ENCODE measurements at regions not wholly inside any gene's neighbourhood (a gene's known extent, or its start where the extent isn't known, plus 50 kb on each side); places are given as distances from the start of the nearest gene placed in this dataset.

GRCh38 chr4:165631208-165631894 lies 241.7 kb upstream of the TLL1 start:
- POLR2A ChIA-PET: no interaction called here
- Mint-ChIP-seq H3K4me1 (no peaks in the 10 kb centered on the region), H3K4me3 (no peak overlapping the region), H3K27me3 (no peaks in the 10 kb centered on the region), H3K36me3 (ENCODE audit: low read depth) (no peaks in the 10 kb centered on the region), H3K9me3 (peaks cover 3% of the 10 kb centered on the region), H3K27ac (no peak overlapping the region)
- ATAC-seq (ENCODE audit: low read depth) (no peak), DNase-seq (no peak)
- intact Hi-C loops (cut with micrococcal nuclease): no loop called here
- CTCF ChIA-PET: no interaction called here
- no peak for TF ChIP-seq CTCF (IDR thresholded peaks at IDR 0.05)

- TF ChIP-seq CTCF (IDR thresholded peaks at IDR 0.05): no peak
- Mint-ChIP-seq H3K27ac (no peak overlapping the region), H3K4me1 (no peaks in the 10 kb centered on the region), H3K27me3 (no peaks in the 10 kb centered on the region), H3K36me3 (ENCODE audit: low read depth) (no peaks in the 10 kb centered on the region), H3K4me3 (no peak overlapping the region), H3K9me3 (peaks cover 3% of the 10 kb centered on the region)
- CTCF ChIA-PET: no interaction called here
- POLR2A ChIA-PET: no interaction called here
- ATAC-seq (ENCODE audit: low read depth) (no peak), DNase-seq (no peak)
- intact Hi-C loops (cut with micrococcal nuclease): no loop called here
Observed at GRCh38 chr4:165631912-165632311, 241.1 kb upstream of the TLL1 start.

GRCh38 chr4:165634766-165635165 lies 238.3 kb upstream of the TLL1 start:
- no peak for ATAC-seq (ENCODE audit: low read depth)
- no peak for DNase-seq
- intact Hi-C loops (cut with micrococcal nuclease): no loop called here
- Mint-ChIP-seq H3K27ac (no peak overlapping the region), H3K4me1 (no peaks in the 10 kb centered on the region), H3K9me3 (peaks cover 3% of the 10 kb centered on the region), H3K27me3 (no peaks in the 10 kb centered on the region), H3K4me3 (no peak overlapping the region), H3K36me3 (ENCODE audit: low read depth) (no peaks in the 10 kb centered on the region)
- ChIA-PET CTCF (no interaction called here), POLR2A (no interaction called here)
- no peak for TF ChIP-seq CTCF (IDR thresholded peaks at IDR 0.05)

GRCh38 chr4:165635381-165635780 lies 237.7 kb upstream of the TLL1 start:
- POLR2A ChIA-PET: no interaction called here
- no peaks in the 10 kb centered on the region for H3K4me1 Mint-ChIP-seq
- no peaks in the 10 kb centered on the region for H3K36me3 Mint-ChIP-seq (ENCODE audit: low read depth)
- no peak for ATAC-seq (ENCODE audit: low read depth)
- DNase-seq: no peak
- CTCF ChIA-PET: no interaction called here
- peaks cover 3% of the 10 kb centered on the region for H3K9me3 Mint-ChIP-seq
- intact Hi-C loops (cut with micrococcal nuclease): no loop called here
- H3K27ac Mint-ChIP-seq: no peak overlapping the region
- no peak overlapping the region for H3K4me3 Mint-ChIP-seq
- TF ChIP-seq CTCF (IDR thresholded peaks at IDR 0.05): no peak
- no peaks in the 10 kb centered on the region for H3K27me3 Mint-ChIP-seq

- H3K9me3 Mint-ChIP-seq: peaks cover 3% of the 10 kb centered on the region
- CTCF ChIA-PET: no interaction called here
- ATAC-seq (ENCODE audit: low read depth): no peak
- no peak overlapping the region for H3K4me3 Mint-ChIP-seq
- DNase-seq: no peak
- H3K27ac Mint-ChIP-seq: no peak overlapping the region
- TF ChIP-seq CTCF (IDR thresholded peaks at IDR 0.05): no peak
- H3K36me3 Mint-ChIP-seq (ENCODE audit: low read depth): no peaks in the 10 kb centered on the region
- POLR2A ChIA-PET: no interaction called here
- intact Hi-C loops (cut with micrococcal nuclease): no loop called here
- no peaks in the 10 kb centered on the region for H3K4me1 Mint-ChIP-seq
- H3K27me3 Mint-ChIP-seq: no peaks in the 10 kb centered on the region
Observed at GRCh38 chr4:165635951-165636350, 237.1 kb upstream of the TLL1 start.

All from activated B cell treated with CpG ODN at 0.5 μM for 24 hours (primary cell).